Astrocyte (in vitro differentiated cells and primary cell): ENCODE measurements at regions not wholly inside any gene's neighbourhood (a gene's known extent, or its start where the extent isn't known, plus 50 kb on each side); places are given as distances from the start of the nearest gene placed in this dataset.
"Not testable (repeated sequence)": the region's sequence is repeated elsewhere in the genome, so short reads cannot be mapped to it uniquely, and the experiment has no call there.

Experiments used
- DNase-seq: peaks from one replicate; pipeline ENCODE4 v3.0.0-alpha.2; 2010; ENCODE audit warnings: low read depth
- FAIRE-seq: peaks from 2 replicates; lab custom pipeline; 2011; peaks lifted over from hg19 to GRCh38; lab: Jason Lieb, UNC
- H2AFZ ChIP-seq: 2 replicates; pipeline ENCODE4 v1.6.0; 2012; ENCODE audit warnings: low read depth, low read length, inconsistent platforms
- H3K27ac ChIP-seq: 2 replicates; pipeline ENCODE4 v1.5.1; 2011; ENCODE audit warnings: low read depth, low read length, inconsistent platforms
- H3K27me3 ChIP-seq: 2 replicates; pipeline ENCODE4 v1.6.0; 2011; ENCODE audit warnings: low read length, inconsistent platforms; ENCODE audit not compliant: insufficient read depth
- H3K36me3 ChIP-seq: 2 replicates; pipeline ENCODE4 v1.5.1; 2011; ENCODE audit warnings: low read length, inconsistent platforms; ENCODE audit not compliant: insufficient read depth
- H3K4me1 ChIP-seq: 2 replicates; pipeline ENCODE4 v1.5.1; 2011; ENCODE audit warnings: low read length, inconsistent platforms; ENCODE audit not compliant: insufficient read depth
- H3K4me2 ChIP-seq: 2 replicates; pipeline ENCODE4 v1.6.0; 2012; ENCODE audit warnings: low read length, inconsistent platforms
- H3K4me3 ChIP-seq: 2 replicates; pipeline ENCODE4 v1.5.1; 2011; ENCODE audit warnings: low read depth, mild to moderate bottlenecking, low read length, inconsistent platforms; ENCODE audit not compliant: insufficient read depth
- H3K79me2 ChIP-seq: 2 replicates; pipeline ENCODE4 v1.6.0; 2012; ENCODE audit warnings: mild to moderate bottlenecking, low read length, inconsistent platforms; ENCODE audit not compliant: insufficient read depth
- H3K9ac ChIP-seq: 2 replicates; pipeline ENCODE4 v1.6.0; 2012; ENCODE audit warnings: mild to moderate bottlenecking, low read length, inconsistent platforms
- H3K9me3 ChIP-seq: 2 replicates; pipeline ENCODE4 v1.5.1; 2012; ENCODE audit warnings: low read depth, mild to moderate bottlenecking, low read length, inconsistent platforms; ENCODE audit not compliant: insufficient read depth
- H4K20me1 ChIP-seq: 2 replicates; pipeline ENCODE4 v1.6.0; 2012; ENCODE audit warnings: low read length, inconsistent platforms; ENCODE audit not compliant: insufficient read depth
- H3K27ac Mint-ChIP-seq: one replicate; pipeline ENCODE4 v1.8.0; 2021; ENCODE audit warnings: mild to moderate bottlenecking, mixed read lengths; ENCODE audit not compliant: unreplicated experiment
- H3K27me3 Mint-ChIP-seq: one replicate; pipeline ENCODE4 v1.8.0; 2021; ENCODE audit warnings: low read depth, mixed read lengths; ENCODE audit not compliant: unreplicated experiment
- H3K36me3 Mint-ChIP-seq: one replicate; pipeline ENCODE4 v1.8.0; 2021; ENCODE audit warnings: low read depth, mixed read lengths; ENCODE audit not compliant: unreplicated experiment
- H3K4me1 Mint-ChIP-seq: one replicate; pipeline ENCODE4 v1.8.0; 2021; ENCODE audit warnings: low read depth, mixed read lengths; ENCODE audit not compliant: unreplicated experiment
- H3K4me3 Mint-ChIP-seq: one replicate; pipeline ENCODE4 v1.8.0; 2021; ENCODE audit warnings: mild to moderate bottlenecking, moderate library complexity, mixed read lengths; ENCODE audit not compliant: unreplicated experiment
- H3K9me3 Mint-ChIP-seq: one replicate; pipeline ENCODE4 v1.8.0; 2021; ENCODE audit warnings: mild to moderate bottlenecking, mixed read lengths; ENCODE audit not compliant: unreplicated experiment
- CTCF ChIP-seq: IDR thresholded peaks from 2 replicates; pipeline ENCODE4 v1.5.1; 2011; ENCODE audit warnings: low read depth, mild to moderate bottlenecking, inconsistent platforms, low read length, moderate library complexity; ENCODE audit not compliant: insufficient read depth
- EZH2 ChIP-seq: IDR thresholded peaks from 2 replicates; pipeline ENCODE4 v1.6.1; 2012; ENCODE audit warnings: mild to moderate bottlenecking, low read length, inconsistent platforms; ENCODE audit not compliant: insufficient read depth

GRCh38 chr4:138460477-138461414 is 218.6 kb upstream of the SLC7A11 start:
- Histone ChIP-seq H3K27me3 (no peaks in the 10 kb centered on the region), H3K36me3 (no peaks in the 10 kb centered on the region)

GRCh38 chr4:138458751-138459150 is 216.6 kb upstream of the SLC7A11 start:
- H3K9ac ChIP-seq = no peak overlapping the region
- no peaks in the 10 kb centered on the region for H3K9me3 ChIP-seq
- no peak overlapping the region for H2AFZ ChIP-seq
- Mint-ChIP-seq H3K4me1 (no peaks in the 10 kb centered on the region), H3K9me3 (no peaks in the 10 kb centered on the region), H3K27me3 (no peaks in the 10 kb centered on the region), H3K27ac (no peak overlapping the region), H3K4me3 (no peak overlapping the region), H3K36me3 (no peaks in the 10 kb centered on the region)
- DNase-seq (no peak), FAIRE-seq (no peak)
- no peaks in the 10 kb centered on the region for H3K36me3 ChIP-seq
- H3K27ac ChIP-seq = no peak overlapping the region
- no peak overlapping the region for H3K4me3 ChIP-seq
- TF ChIP-seq EZH2 (no peak), CTCF (no peak)
- no peak overlapping the region for H3K4me2 ChIP-seq
- H3K4me1 ChIP-seq = no peaks in the 10 kb centered on the region
- no peaks in the 10 kb centered on the region for H4K20me1 ChIP-seq
- no peaks in the 10 kb centered on the region for H3K27me3 ChIP-seq
- no peaks in the 10 kb centered on the region for H3K79me2 ChIP-seq

More at GRCh38 chr4:138460477-138461414, 218.6 kb upstream of the SLC7A11 start:
- Histone ChIP-seq H3K9ac (no peak overlapping the region), H4K20me1 (no peaks in the 10 kb centered on the region), H3K27ac (no peak overlapping the region), H3K4me1 (no peaks in the 10 kb centered on the region), H3K9me3 (no peaks in the 10 kb centered on the region), H3K4me3 (no peak overlapping the region), H3K79me2 (no peaks in the 10 kb centered on the region), H3K4me2 (no peak overlapping the region), H2AFZ (no peak overlapping the region)
- Mint-ChIP-seq H3K36me3 (no peaks in the 10 kb centered on the region), H3K4me3 (no peak overlapping the region), H3K27ac (no peak overlapping the region), H3K4me1 (no peaks in the 10 kb centered on the region), H3K27me3 (no peaks in the 10 kb centered on the region), H3K9me3 (no peaks in the 10 kb centered on the region)
- TF ChIP-seq CTCF (no peak), EZH2 (no peak)
- DNase-seq = no peak
- no peak for FAIRE-seq

- H3K27me3 Mint-ChIP-seq, H3K9me3 Mint-ChIP-seq, H3K36me3 Mint-ChIP-seq, H3K27ac Mint-ChIP-seq, H3K27ac ChIP-seq, H3K79me2 ChIP-seq, H3K4me1 ChIP-seq, H4K20me1 ChIP-seq, FAIRE-seq, H3K4me2 ChIP-seq, H3K9ac ChIP-seq, H3K4me3 ChIP-seq, H3K36me3 ChIP-seq, H3K4me3 Mint-ChIP-seq, H3K9me3 ChIP-seq, H3K4me1 Mint-ChIP-seq, H2AFZ ChIP-seq, DNase-seq, H3K27me3 ChIP-seq: not testable (repeated sequence)
These were observed 214.2 kb upstream of the SLC7A11 start for GRCh38 chr4:138456349-138456748.
